ENCODE measurements at regions not wholly inside any gene's neighbourhood (a gene's known extent, or its start where the extent isn't known, plus 50 kb on each side); places are given as distances from the start of the nearest gene placed in this dataset.

GRCh38 chr18:29080946-29081345, 904.0 kb upstream of the CDH2 start:
- Histone ChIP-seq H3K27me3 (ENCODE audit: control insufficient read depth, insufficient read depth, low read length, poor library complexity, severe bottlenecking) (no peaks in the 10 kb centered on the region), H3K36me3 (ENCODE audit: control insufficient read depth, insufficient read depth, low read length) (no peaks in the 10 kb centered on the region), H3K27ac (ENCODE audit: insufficient read depth, low read depth, low read length, poor library complexity, severe bottlenecking) (no peak overlapping the region), H3K4me3 (ENCODE audit: insufficient read depth, low read depth, low read length) (no peak overlapping the region), H3K9me3 (ENCODE audit: control insufficient read depth, low read length) (no peaks in the 10 kb centered on the region), H3K4me1 (ENCODE audit: control insufficient read depth, insufficient read depth, low read length) (peaks cover 6% of the 10 kb centered on the region)
- 57 to 67% methylated on average over 2 of the region's 3 CpGs for WGBS, 2 experiments

- Histone ChIP-seq H3K36me3 (ENCODE audit: control insufficient read depth, insufficient read depth, low read length) (no peaks in the 10 kb centered on the region), H3K9me3 (ENCODE audit: control insufficient read depth, low read length) (no peaks in the 10 kb centered on the region), H3K4me3 (ENCODE audit: insufficient read depth, low read depth, low read length) (no peak overlapping the region), H3K27ac (ENCODE audit: insufficient read depth, low read depth, low read length, poor library complexity, severe bottlenecking) (no peak overlapping the region), H3K27me3 (ENCODE audit: control insufficient read depth, insufficient read depth, low read length, poor library complexity, severe bottlenecking) (no peaks in the 10 kb centered on the region), H3K4me1 (ENCODE audit: control insufficient read depth, insufficient read depth, low read length) (peaks cover under 1% of the 10 kb centered on the region)
- 90 to 97% methylated on average over 3 of the region's 3 CpGs for WGBS, 2 experiments
Observed at GRCh38 chr18:29078273-29078672, 901.3 kb upstream of the CDH2 start.

GRCh38 chr18:29077344-29077743, 900.4 kb upstream of the CDH2 start:
- 80% methylated on average over 1 of the region's 5 CpGs; no CpG with 5 or more reads in 1 of the 2 experiments for WGBS, 2 experiments
- Histone ChIP-seq H3K9me3 (ENCODE audit: control insufficient read depth, low read length) (no peaks in the 10 kb centered on the region), H3K27ac (ENCODE audit: insufficient read depth, low read depth, low read length, poor library complexity, severe bottlenecking) (no peak overlapping the region), H3K4me3 (ENCODE audit: insufficient read depth, low read depth, low read length) (no peak overlapping the region), H3K36me3 (ENCODE audit: control insufficient read depth, insufficient read depth, low read length) (no peaks in the 10 kb centered on the region), H3K4me1 (ENCODE audit: control insufficient read depth, insufficient read depth, low read length) (no peaks in the 10 kb centered on the region), H3K27me3 (ENCODE audit: control insufficient read depth, insufficient read depth, low read length, poor library complexity, severe bottlenecking) (no peaks in the 10 kb centered on the region)

- Histone ChIP-seq H3K36me3 (ENCODE audit: control insufficient read depth, insufficient read depth, low read length) (no peaks in the 10 kb centered on the region), H3K4me1 (ENCODE audit: control insufficient read depth, insufficient read depth, low read length) (no peaks in the 10 kb centered on the region), H3K27ac (ENCODE audit: insufficient read depth, low read depth, low read length, poor library complexity, severe bottlenecking) (no peak overlapping the region), H3K4me3 (ENCODE audit: insufficient read depth, low read depth, low read length) (no peak overlapping the region), H3K27me3 (ENCODE audit: control insufficient read depth, insufficient read depth, low read length, poor library complexity, severe bottlenecking) (no peaks in the 10 kb centered on the region), H3K9me3 (ENCODE audit: control insufficient read depth, low read length) (no peaks in the 10 kb centered on the region)
- WGBS, 2 experiments = 84 to 96% methylated on average over 2 of the region's 2 CpGs
Observed at GRCh38 chr18:29076645-29077044, 899.7 kb upstream of the CDH2 start.

GRCh38 chr18:29074147-29074546, 897.2 kb upstream of the CDH2 start:
- WGBS, 2 experiments = no CpG with 5 or more reads among the region's 2 CpGs
- Histone ChIP-seq H3K27ac (ENCODE audit: insufficient read depth, low read depth, low read length, poor library complexity, severe bottlenecking) (no peak overlapping the region), H3K9me3 (ENCODE audit: control insufficient read depth, low read length) (no peaks in the 10 kb centered on the region), H3K4me1 (ENCODE audit: control insufficient read depth, insufficient read depth, low read length) (no peaks in the 10 kb centered on the region), H3K36me3 (ENCODE audit: control insufficient read depth, insufficient read depth, low read length) (no peaks in the 10 kb centered on the region), H3K4me3 (ENCODE audit: insufficient read depth, low read depth, low read length) (no peak overlapping the region), H3K27me3 (ENCODE audit: control insufficient read depth, insufficient read depth, low read length, poor library complexity, severe bottlenecking) (no peaks in the 10 kb centered on the region)

GRCh38 chr18:29071869-29072268, 894.9 kb upstream of the CDH2 start:
- Histone ChIP-seq H3K9me3 (ENCODE audit: control insufficient read depth, low read length) (no peaks in the 10 kb centered on the region), H3K4me3 (ENCODE audit: insufficient read depth, low read depth, low read length) (no peak overlapping the region), H3K27ac (ENCODE audit: insufficient read depth, low read depth, low read length, poor library complexity, severe bottlenecking) (no peak overlapping the region), H3K36me3 (ENCODE audit: control insufficient read depth, insufficient read depth, low read length) (no peaks in the 10 kb centered on the region), H3K27me3 (ENCODE audit: control insufficient read depth, insufficient read depth, low read length, poor library complexity, severe bottlenecking) (no peaks in the 10 kb centered on the region), H3K4me1 (ENCODE audit: control insufficient read depth, insufficient read depth, low read length) (no peaks in the 10 kb centered on the region)
- WGBS, 2 experiments = 92 to 93% methylated on average over 2 of the region's 2 CpGs

- H3K4me3 ChIP-seq (ENCODE audit: insufficient read depth, low read depth, low read length) = no peak overlapping the region
- H3K27me3 ChIP-seq (ENCODE audit: control insufficient read depth, insufficient read depth, low read length, poor library complexity, severe bottlenecking) = no peaks in the 10 kb centered on the region
- no peaks in the 10 kb centered on the region for H3K4me1 ChIP-seq (ENCODE audit: control insufficient read depth, insufficient read depth, low read length)
- H3K36me3 ChIP-seq (ENCODE audit: control insufficient read depth, insufficient read depth, low read length) = no peaks in the 10 kb centered on the region
- whole genome bisulfite sequencing, 2 experiments = 73 to 88% methylated on average over 2 of the region's 2 CpGs
- no peak overlapping the region for H3K27ac ChIP-seq (ENCODE audit: insufficient read depth, low read depth, low read length, poor library complexity, severe bottlenecking)
- H3K9me3 ChIP-seq (ENCODE audit: control insufficient read depth, low read length) = no peaks in the 10 kb centered on the region
Observed at GRCh38 chr18:29063346-29063745, 886.4 kb upstream of the CDH2 start.

GRCh38 chr18:29062921-29063320, 886.0 kb upstream of the CDH2 start:
- H3K4me1 ChIP-seq (ENCODE audit: control insufficient read depth, insufficient read depth, low read length) = no peaks in the 10 kb centered on the region
- no peaks in the 10 kb centered on the region for H3K27me3 ChIP-seq (ENCODE audit: control insufficient read depth, insufficient read depth, low read length, poor library complexity, severe bottlenecking)
- H3K36me3 ChIP-seq (ENCODE audit: control insufficient read depth, insufficient read depth, low read length) = no peaks in the 10 kb centered on the region
- H3K27ac ChIP-seq (ENCODE audit: insufficient read depth, low read depth, low read length, poor library complexity, severe bottlenecking) = no peak overlapping the region
- no peaks in the 10 kb centered on the region for H3K9me3 ChIP-seq (ENCODE audit: control insufficient read depth, low read length)
- no peak overlapping the region for H3K4me3 ChIP-seq (ENCODE audit: insufficient read depth, low read depth, low read length)

GRCh38 chr18:29060349-29060748, 883.4 kb upstream of the CDH2 start:
- WGBS, 2 experiments = 91% methylated on average over 1 of the region's 1 CpG; no CpG with 5 or more reads in 1 of the 2 experiments
- no peak overlapping the region for H3K4me3 ChIP-seq (ENCODE audit: insufficient read depth, low read depth, low read length)

GRCh38 chr18:29057703-29058102, 880.8 kb upstream of the CDH2 start:
- H3K9me3 ChIP-seq (ENCODE audit: control insufficient read depth, low read length) = no peaks in the 10 kb centered on the region
- no peak overlapping the region for H3K4me3 ChIP-seq (ENCODE audit: insufficient read depth, low read depth, low read length)
- H3K27me3 ChIP-seq (ENCODE audit: control insufficient read depth, insufficient read depth, low read length, poor library complexity, severe bottlenecking) = no peaks in the 10 kb centered on the region
- H3K4me1 ChIP-seq (ENCODE audit: control insufficient read depth, insufficient read depth, low read length) = no peaks in the 10 kb centered on the region
- H3K36me3 ChIP-seq (ENCODE audit: control insufficient read depth, insufficient read depth, low read length) = no peaks in the 10 kb centered on the region
- no peak overlapping the region for H3K27ac ChIP-seq (ENCODE audit: insufficient read depth, low read depth, low read length, poor library complexity, severe bottlenecking)

More at GRCh38 chr18:29060349-29060748, 883.4 kb upstream of the CDH2 start:
- Histone ChIP-seq H3K27me3 (ENCODE audit: control insufficient read depth, insufficient read depth, low read length, poor library complexity, severe bottlenecking) (no peaks in the 10 kb centered on the region), H3K4me1 (ENCODE audit: control insufficient read depth, insufficient read depth, low read length) (no peaks in the 10 kb centered on the region), H3K36me3 (ENCODE audit: control insufficient read depth, insufficient read depth, low read length) (no peaks in the 10 kb centered on the region), H3K27ac (ENCODE audit: insufficient read depth, low read depth, low read length, poor library complexity, severe bottlenecking) (no peak overlapping the region), H3K9me3 (ENCODE audit: control insufficient read depth, low read length) (no peaks in the 10 kb centered on the region)

GRCh38 chr18:29056800-29057199, 879.9 kb upstream of the CDH2 start:
- Histone ChIP-seq H3K4me3 (ENCODE audit: insufficient read depth, low read depth, low read length) (no peak overlapping the region), H3K36me3 (ENCODE audit: control insufficient read depth, insufficient read depth, low read length) (no peaks in the 10 kb centered on the region), H3K27me3 (ENCODE audit: control insufficient read depth, insufficient read depth, low read length, poor library complexity, severe bottlenecking) (no peaks in the 10 kb centered on the region), H3K9me3 (ENCODE audit: control insufficient read depth, low read length) (no peaks in the 10 kb centered on the region), H3K27ac (ENCODE audit: insufficient read depth, low read depth, low read length, poor library complexity, severe bottlenecking) (no peak overlapping the region), H3K4me1 (ENCODE audit: control insufficient read depth, insufficient read depth, low read length) (no peaks in the 10 kb centered on the region)
- 87 to 92% methylated on average over 2 of the region's 2 CpGs for WGBS, 2 experiments
